ENCODE measurements at regions not wholly inside any gene's neighbourhood (a gene's known extent, or its start where the extent isn't known, plus 50 kb on each side); places are given as distances from the start of the nearest gene placed in this dataset.

DNA sequence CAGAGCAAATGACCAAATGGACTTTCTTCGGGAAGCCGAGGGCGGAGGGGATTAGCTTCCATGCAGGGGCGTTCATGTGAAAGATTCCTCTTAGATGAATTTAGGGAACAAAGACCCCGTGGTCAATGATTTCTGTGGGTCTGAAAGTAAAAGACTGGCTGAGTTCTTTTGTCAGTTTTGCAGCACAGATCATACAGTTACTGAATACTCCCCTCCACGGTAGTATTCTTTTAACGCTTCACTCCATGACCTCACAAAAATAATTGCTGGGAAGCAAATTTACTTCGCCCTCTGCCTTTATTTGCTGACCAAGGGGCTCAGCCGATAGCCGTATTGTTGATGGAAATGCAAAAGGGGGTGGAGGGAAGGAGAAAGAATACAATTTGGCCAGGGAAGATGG lies 86.0 kb upstream of the SALL4 start:
- Histone ChIP-seq H4K8ac (ENCODE audit: low read depth, low read length) (no peak overlapping the region), H2BK12ac (ENCODE audit: low read length) (no peak overlapping the region), H3K4ac (ENCODE audit: low read depth, low read length) (no peak overlapping the region), H3K27me3 (ENCODE audit: insufficient read depth, low read length) (no peaks in the 10 kb centered on the region), H3K36me3 (ENCODE audit: control insufficient read depth in 1 of 2, insufficient read depth in 2 of 2, low read length in 2 of 2) (no peaks in the 10 kb centered on the region), H2BK5ac (ENCODE audit: low read depth, low read length, poor library complexity) (no peak overlapping the region), H3K4me3 (ENCODE audit: low read depth, low read length) (no peak overlapping the region), H3K79me2 (ENCODE audit: control insufficient read depth, insufficient read depth, low read length, poor library complexity) (no peaks in the 10 kb centered on the region), H3K14ac (ENCODE audit: low read length) (no peak overlapping the region), H4K12ac (ENCODE audit: low read depth, low read length) (no peak overlapping the region), H3K9me3 (ENCODE audit: insufficient read depth, low read depth, low read length) (no peaks in the 10 kb centered on the region), H2AFZ (ENCODE audit: insufficient read depth, low read length, poor library complexity) (no peak overlapping the region), H3K9ac (ENCODE audit: low read length) (no peak overlapping the region), H2BK120ac (ENCODE audit: insufficient read depth, low read length, poor library complexity) (no peak overlapping the region), H3K27ac (ENCODE audit: low read depth, low read length) (no peak overlapping the region), H3K23ac (ENCODE audit: low read length) (no peak overlapping the region), H3K79me1 (ENCODE audit: low read length) (no peaks in the 10 kb centered on the region), H3K4me2 (ENCODE audit: low read length) (no peak overlapping the region), H3K18ac (ENCODE audit: low read length) (no peak overlapping the region), H4K91ac (ENCODE audit: low read depth, low read length) (no peak overlapping the region), H3K4me1 (ENCODE audit: control insufficient read depth in 1 of 2, insufficient read depth in 2 of 2, low read length in 2 of 2) (peaks cover 0 to 4% of the 10 kb centered on the region in 2 experiments), H2AK5ac (ENCODE audit: low read length) (no peak overlapping the region)
- WGBS (ENCODE audit: extremely low coverage, insufficient coverage, insufficient read length), result no CpG with 5 or more reads among the region's 10 CpGs
- DNase-seq, result no peak

- Histone ChIP-seq H3K4me2 (ENCODE audit: low read length) (no peak overlapping the region), H3K4me1 (ENCODE audit: control insufficient read depth in 1 of 2, insufficient read depth in 2 of 2, low read length in 2 of 2) (peaks cover 0 to 4% of the 10 kb centered on the region in 2 experiments), H3K14ac (ENCODE audit: low read length) (no peak overlapping the region), H3K9me3 (ENCODE audit: insufficient read depth, low read depth, low read length) (no peaks in the 10 kb centered on the region), H4K12ac (ENCODE audit: low read depth, low read length) (no peak overlapping the region), H3K4ac (ENCODE audit: low read depth, low read length) (no peak overlapping the region), H4K8ac (ENCODE audit: low read depth, low read length) (no peak overlapping the region), H2AFZ (ENCODE audit: insufficient read depth, low read length, poor library complexity) (no peak overlapping the region), H3K27ac (ENCODE audit: low read depth, low read length) (no peak overlapping the region), H2BK120ac (ENCODE audit: insufficient read depth, low read length, poor library complexity) (no peak overlapping the region), H3K27me3 (ENCODE audit: insufficient read depth, low read length) (no peaks in the 10 kb centered on the region), H3K79me2 (ENCODE audit: control insufficient read depth, insufficient read depth, low read length, poor library complexity) (no peaks in the 10 kb centered on the region), H2AK5ac (ENCODE audit: low read length) (no peak overlapping the region), H2BK5ac (ENCODE audit: low read depth, low read length, poor library complexity) (no peak overlapping the region), H3K18ac (ENCODE audit: low read length) (no peak overlapping the region), H3K9ac (ENCODE audit: low read length) (no peak overlapping the region), H4K91ac (ENCODE audit: low read depth, low read length) (no peak overlapping the region), H3K4me3 (ENCODE audit: low read depth, low read length) (no peak overlapping the region), H3K23ac (ENCODE audit: low read length) (no peak overlapping the region), H3K36me3 (ENCODE audit: control insufficient read depth in 1 of 2, insufficient read depth in 2 of 2, low read length in 2 of 2) (no peaks in the 10 kb centered on the region), H3K79me1 (ENCODE audit: low read length) (no peaks in the 10 kb centered on the region), H2BK12ac (ENCODE audit: low read length) (no peak overlapping the region)
- no peak for DNase-seq
- no CpG with 5 or more reads among the region's 5 CpGs for WGBS (ENCODE audit: extremely low coverage, insufficient coverage, insufficient read length)
Measured at GRCh38 chr20:51886891-51887608, 84.7 kb upstream of the SALL4 start.

- H3K4me3 ChIP-seq (ENCODE audit: low read depth, low read length), result no peak overlapping the region
- no peak overlapping the region for H4K91ac ChIP-seq (ENCODE audit: low read depth, low read length)
- H4K8ac ChIP-seq (ENCODE audit: low read depth, low read length), result no peak overlapping the region
- no peak overlapping the region for H2AK5ac ChIP-seq (ENCODE audit: low read length)
- H3K18ac ChIP-seq (ENCODE audit: low read length), result no peak overlapping the region
- H3K9me3 ChIP-seq (ENCODE audit: insufficient read depth, low read depth, low read length), result no peaks in the 10 kb centered on the region
- H3K23ac ChIP-seq (ENCODE audit: low read length), result no peak overlapping the region
- no peak overlapping the region for H4K12ac ChIP-seq (ENCODE audit: low read depth, low read length)
- peaks cover 0 to 4% of the 10 kb centered on the region in 2 experiments for H3K4me1 ChIP-seq (ENCODE audit: control insufficient read depth in 1 of 2, insufficient read depth in 2 of 2, low read length in 2 of 2)
- no peak overlapping the region for H3K14ac ChIP-seq (ENCODE audit: low read length)
- H3K27me3 ChIP-seq (ENCODE audit: insufficient read depth, low read length), result no peaks in the 10 kb centered on the region
- no peak overlapping the region for H3K9ac ChIP-seq (ENCODE audit: low read length)
- H2BK5ac ChIP-seq (ENCODE audit: low read depth, low read length, poor library complexity), result no peak overlapping the region
- WGBS (ENCODE audit: extremely low coverage, insufficient coverage, insufficient read length), result no CpG with 5 or more reads among the region's 2 CpGs
- H2BK120ac ChIP-seq (ENCODE audit: insufficient read depth, low read length, poor library complexity), result no peak overlapping the region
- no peak overlapping the region for H3K4ac ChIP-seq (ENCODE audit: low read depth, low read length)
- H3K79me1 ChIP-seq (ENCODE audit: low read length), result no peaks in the 10 kb centered on the region
- H3K27ac ChIP-seq (ENCODE audit: low read depth, low read length), result no peak overlapping the region
- H2BK12ac ChIP-seq (ENCODE audit: low read length), result no peak overlapping the region
- no peak for DNase-seq
- H3K79me2 ChIP-seq (ENCODE audit: control insufficient read depth, insufficient read depth, low read length, poor library complexity), result no peaks in the 10 kb centered on the region
- H3K36me3 ChIP-seq (ENCODE audit: control insufficient read depth in 1 of 2, insufficient read depth in 2 of 2, low read length in 2 of 2), result no peaks in the 10 kb centered on the region
- H3K4me2 ChIP-seq (ENCODE audit: low read length), result no peak overlapping the region
- H2AFZ ChIP-seq (ENCODE audit: insufficient read depth, low read length, poor library complexity), result no peak overlapping the region
Measured at GRCh38 chr20:51886341-51886740, 84.0 kb upstream of the SALL4 start.

- H3K23ac ChIP-seq (ENCODE audit: low read length), result no peak overlapping the region
- no peaks in the 10 kb centered on the region for H3K9me3 ChIP-seq (ENCODE audit: insufficient read depth, low read depth, low read length)
- no peak overlapping the region for H2BK5ac ChIP-seq (ENCODE audit: low read depth, low read length, poor library complexity)
- peaks cover 0 to 4% of the 10 kb centered on the region in 2 experiments for H3K4me1 ChIP-seq (ENCODE audit: control insufficient read depth in 1 of 2, insufficient read depth in 2 of 2, low read length in 2 of 2)
- H3K4me3 ChIP-seq (ENCODE audit: low read depth, low read length), result no peak overlapping the region
- no peak for DNase-seq
- no peak overlapping the region for H3K14ac ChIP-seq (ENCODE audit: low read length)
- no peaks in the 10 kb centered on the region for H3K36me3 ChIP-seq (ENCODE audit: control insufficient read depth in 1 of 2, insufficient read depth in 2 of 2, low read length in 2 of 2)
- no peak overlapping the region for H4K8ac ChIP-seq (ENCODE audit: low read depth, low read length)
- H4K91ac ChIP-seq (ENCODE audit: low read depth, low read length), result no peak overlapping the region
- H3K27me3 ChIP-seq (ENCODE audit: insufficient read depth, low read length), result no peaks in the 10 kb centered on the region
- no peak overlapping the region for H2AFZ ChIP-seq (ENCODE audit: insufficient read depth, low read length, poor library complexity)
- no peak overlapping the region for H3K4ac ChIP-seq (ENCODE audit: low read depth, low read length)
- no peak overlapping the region for H2BK120ac ChIP-seq (ENCODE audit: insufficient read depth, low read length, poor library complexity)
- no peak overlapping the region for H3K27ac ChIP-seq (ENCODE audit: low read depth, low read length)
- WGBS (ENCODE audit: extremely low coverage, insufficient coverage, insufficient read length), result no CpG with 5 or more reads among the region's 5 CpGs
- no peak overlapping the region for H4K12ac ChIP-seq (ENCODE audit: low read depth, low read length)
- no peaks in the 10 kb centered on the region for H3K79me2 ChIP-seq (ENCODE audit: control insufficient read depth, insufficient read depth, low read length, poor library complexity)
- H3K18ac ChIP-seq (ENCODE audit: low read length), result no peak overlapping the region
- H3K9ac ChIP-seq (ENCODE audit: low read length), result no peak overlapping the region
- no peak overlapping the region for H2AK5ac ChIP-seq (ENCODE audit: low read length)
- no peaks in the 10 kb centered on the region for H3K79me1 ChIP-seq (ENCODE audit: low read length)
- no peak overlapping the region for H3K4me2 ChIP-seq (ENCODE audit: low read length)
- no peak overlapping the region for H2BK12ac ChIP-seq (ENCODE audit: low read length)
Measured at GRCh38 chr20:51884561-51884960, 82.2 kb upstream of the SALL4 start.

All from trophoblast cell (in vitro differentiated cells and primary cell).